ENCODE measurements at regions not wholly inside any gene's neighbourhood (a gene's known extent, or its start where the extent isn't known, plus 50 kb on each side); places are given as distances from the start of the nearest gene placed in this dataset.

- intact Hi-C loops (cut with micrococcal nuclease; ENCODE audit: unreplicated experiment), result no loop called here
- no peak overlapping the region for H3K4me3 Mint-ChIP-seq (ENCODE audit: low read depth, unreplicated experiment)
- H3K27me3 Mint-ChIP-seq (ENCODE audit: unreplicated experiment), result no peaks in the 10 kb centered on the region
- H3K9me3 Mint-ChIP-seq (ENCODE audit: low read depth, unreplicated experiment), result no peaks in the 10 kb centered on the region
- TF ChIP-seq, protein P1, sequence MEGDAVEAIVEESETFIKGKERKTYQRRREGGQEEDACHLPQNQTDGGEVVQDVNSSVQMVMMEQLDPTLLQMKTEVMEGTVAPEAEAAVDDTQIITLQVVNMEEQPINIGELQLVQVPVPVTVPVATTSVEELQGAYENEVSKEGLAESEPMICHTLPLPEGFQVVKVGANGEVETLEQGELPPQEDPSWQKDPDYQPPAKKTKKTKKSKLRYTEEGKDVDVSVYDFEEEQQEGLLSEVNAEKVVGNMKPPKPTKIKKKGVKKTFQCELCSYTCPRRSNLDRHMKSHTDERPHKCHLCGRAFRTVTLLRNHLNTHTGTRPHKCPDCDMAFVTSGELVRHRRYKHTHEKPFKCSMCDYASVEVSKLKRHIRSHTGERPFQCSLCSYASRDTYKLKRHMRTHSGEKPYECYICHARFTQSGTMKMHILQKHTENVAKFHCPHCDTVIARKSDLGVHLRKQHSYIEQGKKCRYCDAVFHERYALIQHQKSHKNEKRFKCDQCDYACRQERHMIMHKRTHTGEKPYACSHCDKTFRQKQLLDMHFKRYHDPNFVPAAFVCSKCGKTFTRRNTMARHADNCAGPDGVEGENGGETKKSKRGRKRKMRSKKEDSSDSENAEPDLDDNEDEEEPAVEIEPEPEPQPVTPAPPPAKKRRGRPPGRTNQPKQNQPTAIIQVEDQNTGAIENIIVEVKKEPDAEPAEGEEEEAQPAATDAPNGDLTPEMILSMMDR (IDR thresholded peaks at IDR 0.05; ENCODE audit: unreplicated experiment), result no peak
- H3K4me1 Mint-ChIP-seq (ENCODE audit: low read depth, unreplicated experiment), result no peaks in the 10 kb centered on the region
- no peak overlapping the region for H3K27ac Mint-ChIP-seq (ENCODE audit: unreplicated experiment)
- H3K36me3 Mint-ChIP-seq (ENCODE audit: insufficient read depth, unreplicated experiment), result no peaks in the 10 kb centered on the region
- CTCF ChIA-PET, result no interaction called here
- BruUV-seq (replicated peaks), result no TSS peak
- DNase-seq, result no peak
Measured at GRCh38 chr13:57286511-57287098, 119.6 kb downstream of the PRR20E start.

DNA sequence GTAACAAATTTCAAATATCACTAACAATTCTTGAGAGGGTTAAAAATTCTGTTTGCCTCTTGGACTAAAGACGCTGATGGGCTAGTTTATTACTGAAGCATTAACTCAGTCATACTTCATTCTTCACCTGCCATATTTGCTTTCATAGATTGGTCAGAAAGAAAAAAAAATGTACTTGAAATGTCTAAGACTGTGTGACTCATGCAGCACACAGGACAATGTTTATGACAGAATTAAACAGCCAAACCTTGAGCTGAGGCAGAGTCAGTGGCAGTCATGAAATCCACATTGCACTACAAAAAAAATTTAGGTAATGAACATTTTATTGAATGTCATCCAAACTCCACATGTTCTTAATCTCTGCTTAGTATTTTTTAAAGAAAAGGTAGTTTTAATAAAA lies 135.6 kb downstream of the PRR20E start:
- DNase-seq, result no peak
- H3K27ac Mint-ChIP-seq (ENCODE audit: unreplicated experiment), result no peak overlapping the region

DNA sequence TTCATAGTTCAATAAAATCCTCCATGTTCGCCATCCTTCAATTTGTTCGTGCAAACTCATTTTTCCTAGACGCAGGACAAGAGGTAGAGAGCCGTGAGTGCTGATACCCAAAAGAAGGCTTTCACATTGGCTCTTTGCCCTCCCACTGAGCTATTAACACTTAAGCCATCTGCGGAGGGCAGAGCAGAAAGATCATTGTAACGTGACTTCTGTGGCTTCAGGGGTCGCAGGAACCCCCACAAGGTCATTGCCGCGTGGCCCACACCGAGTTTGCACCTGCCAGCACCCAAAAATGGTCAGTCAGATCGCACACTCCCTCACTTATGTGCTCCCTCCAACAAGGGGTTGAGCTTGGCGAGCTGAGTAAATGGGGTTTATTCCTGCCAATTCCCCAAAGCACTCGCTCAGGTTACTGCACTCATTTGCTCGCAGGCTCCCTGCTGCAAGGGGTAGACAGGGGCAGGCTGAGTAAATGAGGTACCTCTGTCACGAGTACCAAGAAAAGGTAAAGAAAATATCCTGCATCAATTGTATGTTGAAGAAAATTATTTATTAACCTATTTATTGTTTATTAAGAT lies 144.1 kb downstream of the PRR20E start:
- Mint-ChIP-seq H3K27ac (ENCODE audit: unreplicated experiment) (no peak overlapping the region), H3K36me3 (ENCODE audit: insufficient read depth, unreplicated experiment) (no peaks in the 10 kb centered on the region), H3K4me3 (ENCODE audit: low read depth, unreplicated experiment) (no peak overlapping the region), H3K9me3 (ENCODE audit: low read depth, unreplicated experiment) (peaks cover 3% of the 10 kb centered on the region), H3K4me1 (ENCODE audit: low read depth, unreplicated experiment) (no peaks in the 10 kb centered on the region), H3K27me3 (ENCODE audit: unreplicated experiment) (no peaks in the 10 kb centered on the region)
- no peak for DNase-seq
- TF ChIP-seq, protein P1 (IDR thresholded peaks at IDR 0.05; ENCODE audit: unreplicated experiment), result no peak
- BruUV-seq (replicated peaks), result no TSS peak
- intact Hi-C loops (cut with micrococcal nuclease; ENCODE audit: unreplicated experiment), result no loop called here
- CTCF ChIA-PET, result interaction anchor here (0.7 kb wide), 1 partner anchor 66 kb away, joined by 9 read pairs; no protein-coding TSS in a partner anchor

More for the DNA sequence above, 135.6 kb downstream of the PRR20E start:
- CTCF ChIA-PET, result no interaction called here
- Mint-ChIP-seq H3K4me3 (ENCODE audit: low read depth, unreplicated experiment) (no peak overlapping the region), H3K36me3 (ENCODE audit: insufficient read depth, unreplicated experiment) (no peaks in the 10 kb centered on the region), H3K4me1 (ENCODE audit: low read depth, unreplicated experiment) (no peaks in the 10 kb centered on the region), H3K27me3 (ENCODE audit: unreplicated experiment) (no peaks in the 10 kb centered on the region), H3K9me3 (ENCODE audit: low read depth, unreplicated experiment) (no peaks in the 10 kb centered on the region)
- BruUV-seq (replicated peaks), result no TSS peak
- TF ChIP-seq, protein P1 (IDR thresholded peaks at IDR 0.05; ENCODE audit: unreplicated experiment), result no peak
- intact Hi-C loops (cut with micrococcal nuclease; ENCODE audit: unreplicated experiment), result no loop called here

- CTCF ChIA-PET, result no interaction called here
- no peak for DNase-seq
- Mint-ChIP-seq H3K36me3 (ENCODE audit: insufficient read depth, unreplicated experiment) (no peaks in the 10 kb centered on the region), H3K9me3 (ENCODE audit: low read depth, unreplicated experiment) (peaks cover 3% of the 10 kb centered on the region), H3K4me3 (ENCODE audit: low read depth, unreplicated experiment) (no peak overlapping the region), H3K4me1 (ENCODE audit: low read depth, unreplicated experiment) (no peaks in the 10 kb centered on the region), H3K27me3 (ENCODE audit: unreplicated experiment) (no peaks in the 10 kb centered on the region), H3K27ac (ENCODE audit: unreplicated experiment) (no peak overlapping the region)
- intact Hi-C loops (cut with micrococcal nuclease; ENCODE audit: unreplicated experiment), result no loop called here
- TF ChIP-seq, protein P1 (IDR thresholded peaks at IDR 0.05; ENCODE audit: unreplicated experiment), result no peak
- BruUV-seq (replicated peaks), result no TSS peak
Measured at GRCh38 chr13:57314897-57315520, 148.0 kb downstream of the PRR20E start.
